GM19467 (cell line): ENCODE measurements at regions not wholly inside any gene's neighbourhood (a gene's known extent, or its start where the extent isn't known, plus 50 kb on each side); places are given as distances from the start of the nearest gene placed in this dataset.

Experiments used
- ATAC-seq: cut with Tn5 transposase; IDR thresholded peaks from one replicate; pipeline ENCODE4 v1.9.1; 2021; ENCODE audit warnings: mild to moderate bottlenecking, moderate library complexity; ENCODE audit not compliant: unreplicated experiment

DNA sequence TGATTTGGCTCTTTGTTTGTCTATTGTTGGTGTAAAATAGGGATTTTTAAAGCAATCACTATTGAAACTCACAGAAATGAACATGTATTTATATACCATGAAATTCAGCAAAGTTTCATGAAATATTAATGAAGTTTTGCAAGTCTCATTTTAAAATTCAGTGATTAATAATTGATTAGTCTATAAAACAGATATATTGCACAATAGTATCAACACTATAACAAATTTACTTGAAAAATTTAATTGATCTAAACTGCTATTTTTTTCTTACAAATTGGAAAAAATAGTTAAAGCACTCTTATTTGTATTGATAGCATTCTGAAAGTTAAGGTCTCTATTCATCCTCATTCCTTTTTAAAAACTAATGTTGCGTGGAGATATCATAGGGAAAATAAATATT is 121.0 kb upstream of the PCDH9 start:
- ATAC-seq, result no peak

DNA sequence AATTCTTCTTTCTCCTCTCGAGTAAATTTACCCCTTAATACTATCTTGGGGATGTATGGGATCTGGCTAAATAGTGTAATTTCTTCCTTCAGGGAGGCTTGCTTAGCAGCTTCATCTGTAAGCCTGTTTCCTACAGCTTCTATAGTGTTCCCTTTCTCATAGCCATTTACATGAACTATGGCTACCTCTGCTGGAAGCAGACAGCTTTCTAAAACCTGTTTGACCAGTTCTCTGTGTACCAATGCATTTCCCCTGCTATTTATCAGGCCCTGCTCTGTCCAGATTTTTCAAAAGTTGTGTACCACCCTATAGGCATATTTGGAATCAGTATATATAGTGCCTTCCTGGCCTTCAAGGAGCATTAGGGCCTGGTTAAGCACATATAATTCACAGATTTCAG is 113.6 kb upstream of the PCDH9 start:
- ATAC-seq, result no peak

DNA sequence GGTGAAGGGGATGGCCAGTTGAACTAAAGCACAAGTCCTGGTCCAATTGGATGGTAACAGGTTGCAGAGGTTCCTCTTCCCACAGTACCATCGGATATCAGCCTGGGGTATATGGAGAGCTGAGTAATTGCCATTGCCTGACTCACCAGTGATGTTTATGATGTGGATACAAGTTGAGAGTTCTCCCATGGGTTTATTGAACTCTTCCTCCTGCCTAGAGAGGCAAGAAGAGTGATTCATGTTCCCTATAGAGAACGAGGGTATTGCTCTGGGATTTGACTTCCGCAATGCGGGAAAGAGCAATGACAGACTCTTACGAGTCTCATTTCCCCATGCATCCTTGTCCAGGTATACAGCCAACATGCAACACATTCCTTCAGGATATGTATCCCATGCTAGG is 111.3 kb upstream of the PCDH9 start:
- ATAC-seq, result no peak

DNA sequence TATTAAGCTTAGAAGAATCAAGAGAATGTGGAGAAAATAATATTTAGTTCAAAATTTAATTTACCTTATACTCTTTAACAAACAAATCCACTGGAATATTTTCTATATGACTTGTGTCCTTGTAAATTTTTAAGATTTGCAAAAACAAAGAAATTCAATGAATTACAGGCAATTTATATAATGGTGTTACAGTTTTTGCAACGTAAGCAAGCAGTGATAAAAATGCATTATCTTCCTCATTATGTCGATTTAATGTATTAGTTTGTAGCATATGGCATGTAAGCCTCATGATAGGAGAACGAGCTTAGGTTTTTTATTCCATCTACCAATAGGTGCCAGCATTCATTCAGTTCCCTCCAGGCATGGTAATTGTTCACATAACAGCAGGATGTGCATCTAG is 100.0 kb upstream of the PCDH9 start:
- ATAC-seq, result no peak

DNA sequence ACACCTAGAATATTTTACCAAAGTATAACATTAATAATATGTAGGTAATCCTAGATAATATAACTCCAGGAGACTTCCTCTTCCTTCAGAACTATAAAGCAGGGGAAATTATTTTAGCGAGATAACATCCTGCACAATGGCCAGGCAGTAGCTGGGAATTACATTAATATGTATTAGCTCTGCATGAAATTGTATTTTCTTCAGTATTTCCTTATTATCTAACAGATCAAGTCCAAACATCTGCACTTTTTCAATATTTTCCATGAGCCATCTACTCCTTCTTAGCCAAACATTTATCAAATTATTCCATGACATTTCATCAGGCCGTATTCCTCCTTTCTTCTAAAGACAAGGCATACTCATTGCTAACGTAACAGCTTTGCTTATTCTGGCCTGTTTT is 98.8 kb upstream of the PCDH9 start:
- no peak for ATAC-seq

DNA sequence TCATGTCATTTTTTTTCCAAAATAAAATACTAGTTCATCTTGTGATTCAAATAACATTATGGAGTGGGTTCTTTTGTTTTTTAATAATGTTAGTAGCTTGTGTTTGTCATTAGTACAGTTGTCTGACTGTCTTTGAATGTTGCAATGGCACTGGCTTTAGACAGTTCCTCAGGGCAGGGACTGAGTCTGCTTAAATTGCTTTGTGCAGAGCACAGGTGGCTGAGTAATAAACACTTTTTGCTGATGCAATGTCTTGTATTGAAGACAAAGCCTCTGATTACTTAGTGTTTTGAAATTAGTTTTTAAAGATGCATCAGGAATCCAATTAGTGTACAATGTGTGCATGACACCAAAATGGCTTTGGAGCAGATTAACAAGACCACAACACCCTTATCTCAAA is 88.7 kb upstream of the PCDH9 start:
- no peak for ATAC-seq

DNA sequence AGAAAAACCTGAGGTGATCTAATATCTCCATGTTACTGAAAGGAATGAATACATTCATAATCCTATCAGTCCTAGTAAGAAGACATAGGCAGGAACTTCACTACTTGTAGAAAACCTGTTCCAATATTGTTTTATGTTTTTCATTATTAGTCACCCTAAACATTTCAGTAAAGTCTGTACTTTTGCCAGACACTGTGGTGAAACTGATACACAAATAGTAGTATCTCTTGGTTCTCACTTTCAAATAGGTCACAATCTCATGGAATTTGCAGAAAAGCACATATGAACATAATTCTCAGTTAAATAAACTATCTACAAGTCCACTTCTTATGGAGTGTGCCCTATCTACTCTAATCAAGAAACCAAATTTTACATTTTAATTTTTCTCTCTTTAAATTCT is 88.3 kb upstream of the PCDH9 start:
- no peak for ATAC-seq

DNA sequence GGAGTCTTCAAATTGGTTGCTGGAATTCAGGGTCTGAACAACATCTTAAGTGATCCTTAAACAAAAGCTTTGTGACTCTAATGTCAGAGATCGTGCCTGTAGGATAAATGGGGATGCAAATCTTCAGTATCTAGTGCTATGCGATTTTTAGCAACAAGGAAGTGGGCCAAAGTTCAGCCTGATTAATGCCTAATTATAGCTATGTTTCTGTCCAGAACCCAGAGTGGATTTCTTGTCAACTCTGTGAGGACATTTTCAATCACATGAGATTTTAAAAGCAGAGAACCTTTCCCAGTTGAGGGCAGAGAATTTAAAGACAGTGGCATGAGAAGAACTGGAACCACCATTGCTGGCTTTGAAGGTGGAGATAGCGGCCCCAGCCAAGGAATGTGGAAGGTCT is 84.3 kb upstream of the PCDH9 start:
- ATAC-seq, result no peak

DNA sequence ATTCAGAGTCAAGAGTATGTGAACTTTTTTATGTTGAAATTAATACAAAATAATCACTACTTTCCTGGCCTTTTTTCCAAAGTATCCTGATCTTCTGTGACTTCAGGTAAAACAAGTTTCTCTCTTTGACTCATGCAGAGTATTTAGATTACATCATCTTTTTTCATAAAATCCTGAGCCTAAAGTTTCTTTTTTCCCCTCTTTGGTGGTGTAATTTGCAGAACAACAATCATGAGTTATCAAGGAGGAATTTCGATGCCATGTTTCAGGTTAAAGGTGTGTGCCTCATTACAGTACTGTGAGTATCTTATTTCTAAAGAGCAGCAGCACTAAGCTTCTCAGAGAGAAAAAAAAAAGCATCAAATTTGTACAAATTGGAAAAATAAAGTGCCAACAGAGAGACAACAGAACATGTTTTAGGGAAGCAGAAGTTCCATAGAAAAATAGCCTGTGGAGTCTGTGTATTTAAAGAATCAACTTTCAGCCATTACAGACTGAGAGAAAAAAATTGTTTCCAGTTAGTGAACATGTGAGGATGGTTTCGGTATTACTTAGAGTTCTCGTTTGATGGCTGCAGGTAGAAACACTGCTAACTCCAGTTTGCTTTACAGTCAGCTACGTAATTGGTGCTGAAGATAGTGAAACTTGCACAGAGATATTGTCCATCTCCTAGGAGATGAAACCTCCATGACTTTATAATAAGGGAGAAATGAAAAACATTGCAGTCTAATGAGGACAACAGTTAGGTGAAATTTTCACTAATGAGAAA is 78.1 kb upstream of the PCDH9 start:
- ATAC-seq, result no peak

DNA sequence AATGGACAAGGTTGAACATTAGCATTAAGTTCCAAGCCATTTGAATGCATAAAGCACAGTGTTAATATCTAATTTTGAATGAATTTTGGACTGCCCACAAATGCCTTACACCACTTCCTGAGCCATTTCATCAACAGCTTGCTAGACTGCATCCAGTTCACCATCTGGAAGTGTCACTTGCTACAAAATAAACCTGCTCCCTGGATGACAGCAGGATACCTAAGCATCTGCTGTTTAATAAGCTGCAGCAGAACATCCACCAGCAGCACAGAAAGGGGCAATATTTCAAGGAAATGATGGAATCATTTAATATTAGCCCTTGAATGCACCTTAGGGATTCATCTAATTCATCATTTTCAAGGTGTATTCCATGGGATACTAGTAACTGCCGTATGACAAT is 76.6 kb upstream of the PCDH9 start:
- ATAC-seq, result no peak

DNA sequence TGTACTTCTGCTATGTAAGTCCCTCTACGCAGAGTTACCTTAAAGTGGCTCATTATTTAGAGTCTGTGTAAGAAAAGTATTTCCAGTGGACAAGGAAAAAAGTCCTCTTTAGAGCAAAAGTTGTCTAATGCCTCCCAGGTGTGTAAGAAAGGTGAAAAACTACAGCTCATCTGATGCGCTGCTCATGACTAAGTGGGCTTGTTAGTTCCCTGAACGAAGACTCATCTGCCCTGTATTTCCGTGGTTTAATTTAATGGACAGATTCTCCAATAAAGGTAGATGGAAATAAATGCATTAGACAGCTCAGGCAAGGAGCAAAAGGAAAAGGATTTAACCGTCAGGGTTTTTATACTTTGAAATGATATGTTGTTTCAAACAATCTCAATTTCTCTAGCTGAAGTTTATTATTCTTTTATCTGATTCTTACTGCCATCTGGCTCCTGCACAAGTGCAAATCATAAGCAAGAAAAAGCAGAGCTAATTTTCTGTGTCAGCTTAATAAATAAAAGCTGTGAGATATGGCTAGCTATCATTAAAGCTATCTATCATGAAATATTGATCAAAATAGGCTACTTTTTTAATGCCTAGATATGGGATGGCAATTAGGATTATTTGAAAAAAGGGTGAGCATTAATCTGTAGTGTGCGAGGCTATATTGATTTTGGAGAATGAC is 73.7 kb upstream of the PCDH9 start:
- ATAC-seq, result no peak

DNA sequence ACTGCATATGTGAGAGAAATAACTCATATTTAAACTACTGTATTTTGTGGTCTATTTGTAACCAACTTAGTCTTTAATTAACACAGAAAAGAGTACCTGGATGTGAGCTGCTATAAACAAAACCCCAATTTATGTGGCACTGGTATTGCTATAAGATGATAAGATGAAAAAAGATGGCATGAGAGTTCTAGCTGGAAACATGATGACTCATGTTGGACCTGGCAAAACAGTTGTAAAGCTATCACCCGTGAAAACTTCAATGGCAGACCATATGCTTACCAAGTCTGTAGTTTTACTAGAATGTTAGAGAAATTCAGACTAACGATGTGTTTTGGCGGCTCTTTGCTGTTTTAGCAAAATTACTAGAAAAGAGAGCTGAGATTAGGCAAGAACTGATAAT is 69.6 kb upstream of the PCDH9 start:
- ATAC-seq, result no peak

DNA sequence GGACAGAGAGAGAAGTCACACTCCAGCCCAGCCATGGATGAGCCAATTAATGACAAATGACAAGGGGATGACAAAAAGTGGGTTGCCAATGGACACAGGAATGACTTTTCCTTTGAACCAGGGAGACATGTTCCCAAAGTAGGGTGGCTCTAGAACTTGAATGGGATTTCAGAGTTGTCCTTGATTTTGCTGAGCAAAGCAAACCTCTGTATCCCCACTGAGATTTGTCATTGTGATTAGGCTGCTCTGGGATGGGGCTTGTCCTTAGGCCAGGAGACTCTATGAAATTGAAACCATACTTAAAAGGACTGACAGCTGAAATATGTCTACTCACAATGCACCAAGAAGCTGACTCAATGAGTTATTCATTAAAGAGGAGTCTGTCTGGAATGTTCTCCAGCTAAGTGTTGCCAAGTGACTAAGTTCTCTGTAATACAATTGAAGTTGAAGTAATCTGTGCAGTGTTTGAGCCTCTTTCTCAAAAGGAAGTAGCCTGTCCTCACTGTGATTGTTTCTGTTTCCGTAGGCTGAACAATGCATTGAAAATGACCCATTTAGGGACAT is 69.0 kb upstream of the PCDH9 start:
- no peak for ATAC-seq

DNA sequence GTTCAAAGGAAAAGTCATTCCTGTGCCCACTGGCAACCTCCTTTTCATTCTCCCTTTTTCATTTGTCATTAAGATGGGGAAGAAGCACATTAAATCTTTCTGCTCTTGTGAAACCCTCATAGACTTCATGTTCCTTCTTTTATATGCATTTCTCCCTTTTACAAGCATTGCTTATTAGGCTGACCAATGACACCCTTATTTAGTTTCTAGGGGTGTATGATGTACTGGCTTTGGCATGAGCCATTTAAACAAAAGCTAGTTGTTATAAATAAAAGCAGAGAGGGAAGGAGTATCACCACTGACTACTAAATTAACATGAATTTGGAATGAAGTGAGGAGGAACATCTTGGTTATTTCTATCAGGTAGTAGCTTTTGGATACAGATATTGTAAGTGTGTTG is 68.2 kb upstream of the PCDH9 start:
- ATAC-seq, result no peak

DNA sequence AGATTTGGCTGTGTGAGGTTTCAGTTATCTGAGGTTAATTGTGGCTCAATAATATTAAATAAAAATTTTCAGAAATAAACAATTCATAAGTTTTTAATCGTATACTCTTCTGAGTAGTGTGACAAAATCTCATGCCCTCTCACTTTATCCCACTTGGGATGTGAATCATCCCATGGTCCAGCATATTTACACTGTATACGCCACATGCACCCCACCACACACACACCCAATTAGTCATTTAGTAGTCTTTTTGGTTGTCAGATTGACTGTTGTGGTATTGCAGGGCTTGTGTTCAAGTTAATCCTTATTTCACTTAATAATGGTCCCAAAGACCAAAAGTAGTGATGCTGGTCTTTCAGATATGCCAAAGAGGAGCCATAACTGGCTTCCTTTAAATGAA is 66.4 kb upstream of the PCDH9 start:
- no peak for ATAC-seq

DNA sequence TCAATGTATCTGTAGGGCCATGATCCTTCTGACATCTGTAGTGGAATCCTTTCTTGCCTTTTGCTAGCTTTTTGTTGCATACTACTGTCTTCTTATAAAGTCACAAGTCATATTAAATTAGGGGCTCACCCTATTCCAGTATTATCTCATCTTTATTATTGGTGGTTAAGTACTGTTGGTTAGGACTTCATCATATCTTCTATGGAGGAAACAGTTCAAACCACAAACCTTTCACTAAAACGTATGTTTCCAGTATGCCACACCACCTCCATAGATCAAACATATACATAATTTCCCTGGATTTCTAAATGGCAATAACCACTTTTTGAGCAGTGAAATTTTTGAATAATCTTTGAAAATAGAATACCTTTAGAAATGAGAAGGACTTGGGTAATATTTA is 62.8 kb upstream of the PCDH9 start:
- no peak for ATAC-seq

DNA sequence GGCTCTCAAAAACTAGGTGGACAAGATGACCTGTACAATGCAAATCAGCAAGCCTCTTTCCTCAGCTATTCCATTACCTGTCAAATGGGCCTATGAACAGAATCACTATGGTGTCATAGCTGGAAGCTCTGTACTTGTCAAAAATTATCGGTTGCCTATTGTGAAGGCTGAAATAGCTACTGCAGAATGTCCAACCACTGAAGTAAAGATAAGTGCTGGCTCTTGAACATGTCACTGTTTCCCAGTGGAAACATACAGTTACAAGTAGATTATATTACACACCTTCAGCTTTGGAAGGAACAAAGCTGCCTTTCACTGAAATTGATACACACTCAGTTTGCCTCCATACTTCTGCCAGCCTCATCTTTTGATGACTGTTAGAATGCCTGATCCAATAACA is 55.5 kb upstream of the PCDH9 start:
- ATAC-seq, result no peak

DNA sequence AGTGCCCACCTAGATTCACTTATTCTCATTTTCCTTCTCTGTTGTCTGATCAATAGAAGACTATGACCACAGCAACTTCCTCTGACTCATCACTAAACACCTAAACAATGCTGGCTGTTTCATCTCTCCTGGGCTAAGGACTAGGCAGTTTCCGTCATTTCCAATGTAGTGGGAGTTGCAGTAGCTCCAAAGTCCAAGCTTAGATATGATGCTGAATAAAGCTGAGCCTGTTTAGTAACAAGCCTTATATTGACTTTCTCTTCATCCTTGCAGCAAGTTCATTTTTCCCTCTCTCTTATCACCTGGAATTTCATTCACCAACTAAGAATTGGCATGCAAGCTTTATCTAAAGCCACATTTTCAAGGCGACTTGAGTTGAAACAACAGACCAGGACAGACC is 53.5 kb upstream of the PCDH9 start:
- no peak for ATAC-seq

DNA sequence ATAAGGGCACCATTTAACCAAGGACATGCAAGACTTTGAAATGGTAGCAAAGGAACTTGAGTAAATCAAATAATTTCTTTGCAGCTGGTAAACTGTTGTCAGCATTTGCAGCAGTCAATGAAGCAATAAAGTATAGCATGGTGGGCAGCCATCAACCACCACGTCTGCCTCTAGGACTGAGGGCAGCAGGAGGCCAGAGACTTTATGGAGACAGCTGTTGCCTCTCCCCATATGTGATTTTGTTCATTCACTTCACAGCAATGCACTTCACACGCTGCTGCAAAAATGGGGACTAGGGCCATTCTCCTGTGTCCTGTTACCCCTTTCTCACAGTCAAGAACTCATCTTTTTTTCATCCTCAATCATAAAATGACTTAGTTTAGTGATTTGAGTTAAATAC is 51.3 kb upstream of the PCDH9 start:
- ATAC-seq, result no peak
